ENCODE measurements at regions not wholly inside any gene's neighbourhood (a gene's known extent, or its start where the extent isn't known, plus 50 kb on each side); places are given as distances from the start of the nearest gene placed in this dataset.

DNA sequence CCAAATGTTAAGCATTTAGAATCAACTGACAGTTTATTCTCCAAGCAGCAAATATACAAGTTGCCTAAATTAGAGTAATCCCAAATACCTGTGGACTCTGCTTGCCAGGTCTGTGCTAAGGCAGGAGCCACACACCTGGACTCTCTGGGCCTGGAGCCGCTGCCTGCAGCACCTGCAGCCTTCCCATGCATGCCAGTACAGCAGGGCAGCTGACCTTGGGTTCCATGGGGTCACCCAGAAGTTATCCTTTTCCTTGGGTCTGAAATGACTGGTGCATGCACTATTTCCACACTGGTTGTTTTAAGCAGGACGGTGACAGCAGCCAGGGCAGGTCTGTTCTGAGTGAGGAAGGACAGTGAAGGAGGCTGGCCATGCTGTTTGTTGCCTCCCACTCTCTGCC lies 573.2 kb downstream of the GLRX3 start:
- H3K4me3 ChIP-seq (ENCODE audit: low read depth, low read length) = no peak overlapping the region
- ChIA-PET CTCF (no interaction called here), POLR2A (no interaction called here)
- DNase-seq (ENCODE audit: low read depth, low spot score) = no peak
- TF ChIP-seq, protein P1, sequence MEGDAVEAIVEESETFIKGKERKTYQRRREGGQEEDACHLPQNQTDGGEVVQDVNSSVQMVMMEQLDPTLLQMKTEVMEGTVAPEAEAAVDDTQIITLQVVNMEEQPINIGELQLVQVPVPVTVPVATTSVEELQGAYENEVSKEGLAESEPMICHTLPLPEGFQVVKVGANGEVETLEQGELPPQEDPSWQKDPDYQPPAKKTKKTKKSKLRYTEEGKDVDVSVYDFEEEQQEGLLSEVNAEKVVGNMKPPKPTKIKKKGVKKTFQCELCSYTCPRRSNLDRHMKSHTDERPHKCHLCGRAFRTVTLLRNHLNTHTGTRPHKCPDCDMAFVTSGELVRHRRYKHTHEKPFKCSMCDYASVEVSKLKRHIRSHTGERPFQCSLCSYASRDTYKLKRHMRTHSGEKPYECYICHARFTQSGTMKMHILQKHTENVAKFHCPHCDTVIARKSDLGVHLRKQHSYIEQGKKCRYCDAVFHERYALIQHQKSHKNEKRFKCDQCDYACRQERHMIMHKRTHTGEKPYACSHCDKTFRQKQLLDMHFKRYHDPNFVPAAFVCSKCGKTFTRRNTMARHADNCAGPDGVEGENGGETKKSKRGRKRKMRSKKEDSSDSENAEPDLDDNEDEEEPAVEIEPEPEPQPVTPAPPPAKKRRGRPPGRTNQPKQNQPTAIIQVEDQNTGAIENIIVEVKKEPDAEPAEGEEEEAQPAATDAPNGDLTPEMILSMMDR (IDR thresholded peaks at IDR 0.05; ENCODE audit: insufficient read depth, low read length, missing control alignments) = no peak

- ChIA-PET POLR2A (no interaction called here), CTCF (no interaction called here)
- DNase-seq (ENCODE audit: low read depth, low spot score) = no peak
- TF ChIP-seq, protein P1 (IDR thresholded peaks at IDR 0.05; ENCODE audit: insufficient read depth, low read length, missing control alignments) = no peak
- no peak overlapping the region for H3K4me3 ChIP-seq (ENCODE audit: low read depth, low read length)
Observed at GRCh38 chr10:130711072-130711471, 574.9 kb downstream of the GLRX3 start.

- DNase-seq (ENCODE audit: low read depth, low spot score) = no peak
- CTCF ChIA-PET = no interaction called here
- H3K4me3 ChIP-seq (ENCODE audit: low read depth, low read length) = no peak overlapping the region
- POLR2A ChIA-PET = no interaction called here
- TF ChIP-seq, protein P1 (IDR thresholded peaks at IDR 0.05; ENCODE audit: insufficient read depth, low read length, missing control alignments) = no peak
Observed at GRCh38 chr10:130713135-130713534, 576.9 kb downstream of the GLRX3 start.

- ChIA-PET CTCF (no interaction called here), POLR2A (no interaction called here)
- DNase-seq (ENCODE audit: low read depth, low spot score) = no peak
- TF ChIP-seq, protein P1 (IDR thresholded peaks at IDR 0.05; ENCODE audit: insufficient read depth, low read length, missing control alignments) = no peak
- no peak overlapping the region for H3K4me3 ChIP-seq (ENCODE audit: low read depth, low read length)
Observed at GRCh38 chr10:130713731-130714130, 577.5 kb downstream of the GLRX3 start.

DNA sequence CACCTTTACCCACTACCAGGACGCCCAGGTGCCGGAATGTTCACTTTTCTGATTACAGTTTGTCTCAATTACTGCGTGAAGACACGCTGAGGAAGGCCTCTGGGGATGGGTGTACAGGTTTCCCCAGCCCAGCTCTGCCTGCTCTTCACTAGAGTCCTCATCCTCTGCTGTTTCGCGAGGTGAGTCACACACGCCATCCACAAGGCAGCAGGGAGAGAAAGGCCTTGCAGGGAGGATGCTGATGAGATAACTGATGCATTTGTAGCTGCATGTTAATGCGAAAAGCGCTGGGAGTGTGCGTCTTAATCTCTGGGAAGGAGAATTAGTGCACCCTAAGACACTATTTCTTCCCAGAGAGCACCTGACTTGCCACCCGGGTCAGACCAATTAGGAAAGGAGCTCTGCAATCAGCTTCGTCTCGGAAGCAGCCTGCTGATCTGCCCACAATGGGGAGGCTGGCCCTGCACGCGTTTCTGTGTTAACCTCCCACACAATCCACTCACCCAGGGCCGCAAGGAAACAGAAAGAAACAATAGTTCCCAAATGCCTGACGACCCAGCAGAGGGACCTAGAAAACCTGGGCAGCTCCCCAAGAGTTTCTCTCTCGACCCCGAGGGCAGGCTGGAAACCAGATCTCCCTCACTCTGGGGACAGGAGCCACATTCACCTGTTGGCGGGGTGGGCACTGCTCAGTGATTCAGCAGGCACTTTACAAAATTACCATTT lies 578.7 kb downstream of the GLRX3 start:
- no peak for DNase-seq (ENCODE audit: low read depth, low spot score)
- ChIA-PET POLR2A (no interaction called here), CTCF (no interaction called here)
- H3K4me3 ChIP-seq (ENCODE audit: low read depth, low read length) = no peak overlapping the region
- TF ChIP-seq, protein P1 (IDR thresholded peaks at IDR 0.05; ENCODE audit: insufficient read depth, low read length, missing control alignments) = no peak

DNA sequence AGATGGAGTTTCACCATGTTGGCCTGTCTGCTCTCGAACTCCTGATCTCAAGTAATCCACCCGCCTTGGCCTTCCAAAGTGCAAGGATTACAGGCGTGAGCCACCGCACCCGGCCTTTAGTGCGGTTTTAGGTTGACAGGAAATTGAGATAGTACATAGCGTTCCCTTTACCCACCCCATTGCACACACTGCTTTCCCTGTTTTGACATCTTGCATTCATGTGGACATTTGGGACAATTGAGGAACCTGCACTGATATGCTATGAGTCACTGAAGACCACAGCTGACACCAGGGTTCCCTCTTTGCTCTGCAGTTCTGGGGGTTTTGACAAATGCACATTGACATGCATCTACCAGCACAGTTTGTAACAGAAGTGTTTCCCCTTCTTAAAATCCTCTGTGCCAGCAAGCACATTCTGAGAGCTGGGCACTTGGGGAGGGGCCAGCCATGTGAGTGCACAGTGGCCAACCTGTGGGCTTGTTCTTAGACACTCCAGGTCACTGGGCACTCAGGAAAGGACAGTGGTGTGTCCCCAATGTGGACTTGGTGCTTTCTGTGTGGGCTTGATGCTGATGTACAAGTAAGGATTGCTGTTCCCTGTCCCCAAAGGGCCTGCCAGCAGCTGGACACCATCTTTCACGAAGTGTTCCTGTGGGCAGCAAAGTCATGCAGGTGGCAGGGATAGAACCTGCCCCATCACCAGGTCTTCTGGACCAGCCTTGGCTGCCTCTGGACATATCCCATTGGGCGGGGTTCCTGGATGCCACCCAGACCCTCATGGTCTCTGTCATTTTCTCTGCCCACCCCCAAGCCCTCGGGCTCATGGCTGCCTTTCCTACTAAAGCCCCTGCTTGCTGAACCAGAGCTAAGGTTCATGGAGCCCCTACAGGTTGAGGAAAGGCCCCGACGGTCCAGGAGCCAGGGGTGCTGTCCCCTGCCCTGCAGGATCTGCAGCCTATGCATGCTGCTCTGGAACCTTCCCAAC lies 579.8 kb downstream of the GLRX3 start:
- ChIA-PET CTCF (no interaction called here), POLR2A (no interaction called here)
- TF ChIP-seq, protein P1 (IDR thresholded peaks at IDR 0.05; ENCODE audit: insufficient read depth, low read length, missing control alignments) = no peak
- no peak for DNase-seq (ENCODE audit: low read depth, low spot score)
- no peak overlapping the region for H3K4me3 ChIP-seq (ENCODE audit: low read depth, low read length)
